SK-N-SH (cell line): ENCODE measurements at regions not wholly inside any gene's neighbourhood (a gene's known extent, or its start where the extent isn't known, plus 50 kb on each side); places are given as distances from the start of the nearest gene placed in this dataset.

ENCODE experiments used
- CTCF ChIA-PET: fragments of 300-600, 350-600 bp; formaldehyde crosslinking; extraction: SDS; loops from one replicate; lab custom pipeline; 2021; lab: Yijun Ruan, JAX
- POLR2A ChIA-PET: fragments of 350-600 bp; sonication (Branson Sonifier 250); formaldehyde crosslinking; extraction: SDS; loops from one replicate; lab custom pipeline; 2020; ENCODE audit warnings: antibody characterized with exemption, inconsistent platforms; lab: Yijun Ruan, JAX
- DNase-seq: peaks from one replicate; pipeline ENCODE4 v3.0.0; 2012
- H2AFZ ChIP-seq: fragments of 200-600 bp; sonication (generic); 2 replicates; pipeline ENCODE4 v1.8.1; 2016; ENCODE audit warnings: antibody characterized with exemption, mild to moderate bottlenecking, low read depth
- H3F3A ChIP-seq: fragments of 200-600 bp; sonication (generic); replicated peaks from 2 replicates; pipeline ENCODE3; 2016; ENCODE audit warnings: antibody characterized with exemption, mild to moderate bottlenecking; ENCODE audit not compliant: insufficient read depth
- H3K27ac ChIP-seq, 2 experiments: fragments of 200-500 bp in 1 of 2; fragments of 200-600 bp in 1 of 2; sonication (Bioruptor generic) in 1 of 2; sonication (generic), shearing (Covaris generic) in 1 of 2; 2 replicates each; pipeline versions ENCODE4 v1.5.1 to v1.6.1; 2014 to 2016; ENCODE audit warnings: low read depth in 2 of 2, inconsistent platforms in 1 of 2, low read length in 1 of 2, mild to moderate bottlenecking in 1 of 2, mixed read lengths in 1 of 2
- H3K27me3 ChIP-seq: fragments of 200-600 bp; sonication (generic), shearing (Covaris generic); 2 replicates; pipeline ENCODE4 v1.6.1; 2016; ENCODE audit warnings: mixed run types; ENCODE audit not compliant: insufficient read depth
- H3K36me3 ChIP-seq, 2 experiments: fragments of 200-500 bp in 1 of 2; fragments of 200-600 bp in 1 of 2; sonication (Bioruptor generic) in 1 of 2; sonication (generic) in 1 of 2; replicated peaks in 1 of 2; 2 replicates each; pipeline versions ENCODE3 to v1.5.1; 2014 to 2016; ENCODE audit warnings: low read length in 1 of 2, mild to moderate bottlenecking in 1 of 2; ENCODE audit not compliant: insufficient read depth in 2 of 2, control insufficient read depth in 1 of 2
- H3K4me1 ChIP-seq, 2 experiments: fragments of 200-500 bp in 1 of 2; fragments of 200-600 bp in 1 of 2; sonication (Bioruptor generic) in 1 of 2; sonication (generic), shearing (Covaris generic) in 1 of 2; 2 replicates each; pipeline versions ENCODE4 v1.5.1 to v1.6.1; 2014 to 2016; ENCODE audit warnings: low read depth in 1 of 2, low read length in 1 of 2, mixed run types in 1 of 2; ENCODE audit not compliant: insufficient read depth in 2 of 2, control insufficient read depth in 1 of 2
- H3K4me2 ChIP-seq: fragments of 200-600 bp; sonication (generic), shearing (Covaris generic); 2 replicates; pipeline ENCODE4 v1.6.1; 2017; ENCODE audit warnings: mixed run types
- H3K4me3 ChIP-seq, 2 experiments: fragments of 200-500 bp in 1 of 2; fragments of 200-600 bp in 1 of 2; sonication (Bioruptor generic) in 1 of 2; sonication (generic), shearing (Covaris generic) in 1 of 2; 2 replicates each; pipeline versions ENCODE4 v1.5.1 to v1.8.1; 2014 to 2016; ENCODE audit warnings: low read depth in 2 of 2, inconsistent platforms in 1 of 2, low read length in 1 of 2, mild to moderate bottlenecking in 1 of 2, mixed read lengths in 1 of 2, moderate library complexity in 1 of 2
- H3K79me2 ChIP-seq: fragments of 200-600 bp; sonication (generic); 2 replicates; pipeline ENCODE4 v1.8.1; 2017; ENCODE audit warnings: mild to moderate bottlenecking; ENCODE audit not compliant: insufficient read depth
- H3K9ac ChIP-seq: fragments of 200-600 bp; sonication (generic); 2 replicates; pipeline ENCODE4 v1.6.1; 2017; ENCODE audit warnings: mixed run types
- H3K9me2 ChIP-seq: fragments of 200-600 bp; sonication (generic); 2 replicates; pipeline ENCODE4 v1.6.1; 2017; ENCODE audit warnings: mixed run types
- H3K9me3 ChIP-seq: fragments of 200-600 bp; sonication (generic); 2 replicates; pipeline ENCODE4 v1.6.1; 2017; ENCODE audit warnings: mixed run types, mild to moderate bottlenecking, moderate library complexity
- H4K20me1 ChIP-seq: fragments of 200-600 bp; sonication (generic); 2 replicates; pipeline ENCODE4 v1.6.1; 2017; ENCODE audit warnings: mild to moderate bottlenecking, mixed run types; ENCODE audit not compliant: insufficient read depth
- ELF1 ChIP-seq: IDR thresholded peaks from 2 replicates; pipeline ENCODE4 v1.4.0; 2012
- EZH2phosphoT487 ChIP-seq: fragments of 200-600 bp; sonication (generic); IDR thresholded peaks from 2 replicates; pipeline ENCODE4 v1.6.1; 2017; ENCODE audit warnings: low read depth, mixed run types, mild to moderate bottlenecking, antibody characterized with exemption, moderate library complexity, borderline replicate concordance
- FOXJ3 ChIP-seq: sonication (generic); formaldehyde crosslinking; IDR thresholded peaks from 2 replicates; pipeline ENCODE4 v1.5.1; 2020; ENCODE audit warnings: mild to moderate bottlenecking, missing genetic modification reagents
- GABPA ChIP-seq: IDR thresholded peaks from 2 replicates; pipeline ENCODE4 v1.4.0; 2012; ENCODE audit warnings: low read depth, mild to moderate bottlenecking
- GATA2 ChIP-seq: sonication (generic); formaldehyde crosslinking; IDR thresholded peaks from 2 replicates; pipeline ENCODE4 v1.5.0; 2020; ENCODE audit warnings: mild to moderate bottlenecking, missing genetic modification reagents
- JUND ChIP-seq: IDR thresholded peaks from 2 replicates; pipeline ENCODE4 v1.4.0; 2012
- MEF2A ChIP-seq: IDR thresholded peaks from 2 replicates; pipeline ENCODE4 v1.4.0; 2012; ENCODE audit warnings: low read depth, borderline replicate concordance
- MXI1 ChIP-seq: IDR thresholded peaks from 2 replicates; pipeline ENCODE4 v1.6.1; 2012; ENCODE audit warnings: mild to moderate bottlenecking, low read depth, low read length, improper control_type of control experiment
- NFIC ChIP-seq: IDR thresholded peaks from 2 replicates; pipeline ENCODE4 v1.4.0; 2012; ENCODE audit warnings: borderline replicate concordance
- NRF1 ChIP-seq: IDR thresholded peaks from 2 replicates; pipeline ENCODE4 v1.6.1; 2012; ENCODE audit warnings: low read depth, mild to moderate bottlenecking, low read length
- POLR2AphosphoS5 ChIP-seq: IDR thresholded peaks from 2 replicates; pipeline ENCODE4 v1.6.1; 2012; ENCODE audit warnings: low read depth, low read length
- RFX5 ChIP-seq: IDR thresholded peaks from 2 replicates; pipeline ENCODE4 v1.6.1; 2012; ENCODE audit warnings: mild to moderate bottlenecking, improper control_type of control experiment, low read length
- RXRA ChIP-seq: IDR thresholded peaks from 2 replicates; pipeline ENCODE4 v1.4.0; 2012; ENCODE audit warnings: low read depth, mild to moderate bottlenecking, borderline replicate concordance
- SMC3 ChIP-seq: IDR thresholded peaks from 2 replicates; pipeline ENCODE4 v1.6.1; 2012; ENCODE audit warnings: low read depth, low read length, improper control_type of control experiment
- TEAD4 ChIP-seq: IDR thresholded peaks from 2 replicates; pipeline ENCODE4 v1.4.0; 2012; ENCODE audit warnings: mild to moderate bottlenecking, borderline replicate concordance; ENCODE audit not compliant: insufficient read depth
- YY1 ChIP-seq: IDR thresholded peaks from 2 replicates; pipeline ENCODE4 v1.4.0; 2012; ENCODE audit warnings: low read depth, mild to moderate bottlenecking
- WGBS: methylation state at CpG from one replicate; pipeline ENCODE4 v1.1.6; 2017; ENCODE audit warnings: low lambda C conversion rate; 5-methylcytosine and 5-hydroxymethylcytosine counted together
- TF ChIP-seq, protein P1 (sequence below): fragments of 150-350 bp; IDR thresholded peaks from 2 replicates; pipeline ENCODE4 v1.6.1; 2016; ENCODE audit warnings: mild to moderate bottlenecking, low read depth, low read length

DNA sequence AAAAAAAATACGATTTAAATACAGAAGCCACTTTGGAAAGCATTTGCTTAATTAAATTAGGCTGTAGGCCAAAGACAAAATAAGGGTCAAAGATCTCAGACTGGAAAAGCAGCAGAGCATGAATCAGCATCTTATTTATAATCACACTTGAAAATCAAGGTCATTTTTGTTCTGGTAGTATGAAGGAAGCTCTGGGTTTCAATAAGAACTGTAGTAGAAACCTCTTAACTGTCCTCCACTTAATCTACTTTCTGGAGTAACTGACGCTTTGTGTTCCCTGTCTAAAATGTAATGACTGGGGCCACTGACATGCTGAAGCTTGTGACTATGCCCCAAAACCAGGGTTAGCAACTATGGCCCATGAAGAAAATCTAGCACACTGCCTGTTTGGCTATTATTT is 450.7 kb upstream of the ZP4 start:
- TF ChIP-seq JUND (no peak), EZH2phosphoT487 (no peak), GABPA (no peak), RFX5 (no peak), NRF1 (no peak), MEF2A (no peak), ELF1 (no peak), POLR2AphosphoS5 (no peak)
- no peak for DNase-seq
- Histone ChIP-seq H3K9me3 (no peaks in the 10 kb centered on the region), H3K36me3 (no peaks in the 10 kb centered on the region), H3K9me2 (no peaks in the 10 kb centered on the region), H3K27me3 (no peaks in the 10 kb centered on the region), H4K20me1 (no peaks in the 10 kb centered on the region), H3K27ac (peak overlapping the region in 1 of 2 experiments; percentile 17; a peak in 1 of 4 replicates), H3K4me3 (no peak overlapping the region), H3K79me2 (no peaks in the 10 kb centered on the region), H3K9ac (no peak overlapping the region), H3F3A (no peaks in the 10 kb centered on the region), H3K4me2 (no peak overlapping the region), H3K4me1 (no peaks in the 10 kb centered on the region), H2AFZ (no peak overlapping the region)
- POLR2A ChIA-PET = no interaction called here
- WGBS = 66% methylated on average over 2 of the region's 2 CpGs
- CTCF ChIA-PET = no interaction called here

DNA sequence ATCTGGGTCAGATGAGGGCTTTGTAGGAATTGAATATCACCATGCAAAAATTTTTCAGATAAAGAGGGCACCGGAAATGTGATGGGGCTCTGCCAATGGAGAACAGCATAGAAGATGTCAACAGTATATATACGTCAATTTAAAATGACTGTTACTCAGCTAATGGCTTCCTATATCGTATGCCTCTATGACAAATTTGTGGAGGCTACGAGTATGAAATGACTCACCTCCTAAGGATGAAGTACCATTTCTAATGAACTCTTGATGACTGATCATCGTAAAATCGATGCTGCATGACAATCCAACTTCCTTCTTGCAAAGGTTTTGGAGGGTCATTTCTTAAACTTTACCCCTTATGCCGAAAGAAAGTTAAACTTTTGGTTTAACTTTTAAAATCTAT is 450.3 kb upstream of the ZP4 start:
- CTCF ChIA-PET = no interaction called here
- H3K4me3 ChIP-seq = no peak overlapping the region
- no peaks in the 10 kb centered on the region for H3K9me3 ChIP-seq
- no peaks in the 10 kb centered on the region for H3K9me2 ChIP-seq
- no peaks in the 10 kb centered on the region for H3K79me2 ChIP-seq
- no peak for DNase-seq
- TF ChIP-seq ELF1 (no peak), TEAD4 (no peak), POLR2AphosphoS5 (no peak), RXRA (no peak), GABPA (no peak), YY1 (no peak), NFIC (no peak), MXI1 (no peak), SMC3 (no peak), FOXJ3 (CRISPR knock-in tag) (no peak), GATA2 (no peak)
- TF ChIP-seq, protein P1, sequence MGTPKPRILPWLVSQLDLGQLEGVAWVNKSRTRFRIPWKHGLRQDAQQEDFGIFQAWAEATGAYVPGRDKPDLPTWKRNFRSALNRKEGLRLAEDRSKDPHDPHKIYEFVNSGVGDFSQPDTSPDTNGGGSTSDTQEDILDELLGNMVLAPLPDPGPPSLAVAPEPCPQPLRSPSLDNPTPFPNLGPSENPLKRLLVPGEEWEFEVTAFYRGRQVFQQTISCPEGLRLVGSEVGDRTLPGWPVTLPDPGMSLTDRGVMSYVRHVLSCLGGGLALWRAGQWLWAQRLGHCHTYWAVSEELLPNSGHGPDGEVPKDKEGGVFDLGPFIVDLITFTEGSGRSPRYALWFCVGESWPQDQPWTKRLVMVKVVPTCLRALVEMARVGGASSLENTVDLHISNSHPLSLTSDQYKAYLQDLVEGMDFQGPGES = no peak
- no peaks in the 10 kb centered on the region for H3K36me3 ChIP-seq
- no peaks in the 10 kb centered on the region for H3F3A ChIP-seq
- H3K4me1 ChIP-seq = no peaks in the 10 kb centered on the region
- H3K4me2 ChIP-seq = no peak overlapping the region
- no peaks in the 10 kb centered on the region for H3K27me3 ChIP-seq
- no peak overlapping the region for H3K9ac ChIP-seq
- 35% methylated on average over 7 of the region's 7 CpGs for WGBS
- POLR2A ChIA-PET = no interaction called here
- H4K20me1 ChIP-seq = no peaks in the 10 kb centered on the region
- no peak overlapping the region; a peak in 1 of 4 replicates for H3K27ac ChIP-seq
- H2AFZ ChIP-seq = no peak overlapping the region
